Neural cell (in vitro differentiated cells): ENCODE measurements at regions not wholly inside any gene's neighbourhood (a gene's known extent, or its start where the extent isn't known, plus 50 kb on each side); places are given as distances from the start of the nearest gene placed in this dataset.

Experiments
- H2AFZ ChIP-seq: fragments of 200-600, 300-800 bp; sonication (generic), shearing (Covaris generic); 2 replicates; pipeline ENCODE4 v1.6.0; 2014; ENCODE audit warnings: low read depth, mild to moderate bottlenecking, antibody characterized with exemption, low read length, moderate library complexity
- H3F3A ChIP-seq: fragments of 200-600 bp; shearing (Covaris generic); 2 replicates; pipeline ENCODE4 v1.6.1; 2016; ENCODE audit warnings: mild to moderate bottlenecking, moderate library complexity, mixed read lengths, antibody characterized with exemption, low read length; ENCODE audit not compliant: insufficient read depth, poor library complexity, severe bottlenecking
- H3K27ac ChIP-seq: fragments of 200-600, 300-800 bp; sonication (generic), shearing (Covaris generic); 2 replicates; pipeline ENCODE4 v1.5.1; 2014; ENCODE audit warnings: mild to moderate bottlenecking, low read length, moderate library complexity
- H3K27me3 ChIP-seq: fragments of 300-800, 200-600 bp; sonication (generic), shearing (Covaris generic); 2 replicates; pipeline ENCODE4 v1.6.0; 2014; ENCODE audit warnings: mild to moderate bottlenecking, low read depth, low read length, moderate library complexity; ENCODE audit not compliant: insufficient read depth
- H3K36me3 ChIP-seq: fragments of 300-800, 200-600 bp; sonication (generic), shearing (Covaris generic); 2 replicates; pipeline ENCODE4 v1.5.1; 2014; ENCODE audit warnings: mild to moderate bottlenecking, antibody characterized with exemption, low read length, moderate library complexity; ENCODE audit not compliant: insufficient read depth
- H3K4me2 ChIP-seq: fragments of 300-800, 200-600 bp; sonication (generic), shearing (Covaris generic); 2 replicates; pipeline ENCODE4 v1.6.0; 2014; ENCODE audit warnings: mild to moderate bottlenecking, low read length
- H3K4me3 ChIP-seq: fragments of 300-800, 200-600 bp; sonication (generic), shearing (Covaris generic); 2 replicates; pipeline ENCODE4 v1.5.1; 2014; ENCODE audit warnings: mild to moderate bottlenecking, low read length, moderate library complexity
- H3K79me2 ChIP-seq: fragments of 200-600 bp; shearing (Covaris generic); replicated peaks from 2 replicates; pipeline ENCODE4 v1.6.0; 2014; ENCODE audit warnings: mild to moderate bottlenecking, low read length, moderate library complexity; ENCODE audit not compliant: insufficient read depth
- H3K9ac ChIP-seq: fragments of 300-800, 200-600 bp; sonication (generic), shearing (Covaris generic); 2 replicates; pipeline ENCODE4 v1.6.1; 2016; ENCODE audit warnings: mild to moderate bottlenecking, low read length, mixed read lengths
- H3K9me2 ChIP-seq: fragments of 200-600 bp; shearing (Covaris generic); 2 replicates; pipeline ENCODE4 v1.6.1; 2016; ENCODE audit warnings: mild to moderate bottlenecking, low read length, mixed read lengths; ENCODE audit not compliant: insufficient read depth
- H3K9me3 ChIP-seq: fragments of 200-600, 300-800 bp; sonication (generic), shearing (Covaris generic); 2 replicates; pipeline ENCODE4 v1.6.1; 2016; ENCODE audit warnings: mild to moderate bottlenecking, mixed run types, low read length, moderate library complexity, mixed read lengths
- H4K20me1 ChIP-seq: fragments of 200-600 bp; shearing (Covaris generic); 2 replicates; pipeline ENCODE4 v1.6.1; 2016; ENCODE audit warnings: mild to moderate bottlenecking, mixed run types; ENCODE audit not compliant: insufficient read depth
- CTCF ChIP-seq: fragments of 450-650 bp; IDR thresholded peaks from 2 replicates; pipeline ENCODE4 v1.5.1; 2014; ENCODE audit warnings: antibody characterized with exemption, mild to moderate bottlenecking, moderate library complexity; ENCODE audit not compliant: poor library complexity, severe bottlenecking
- EP300 ChIP-seq: fragments of 450-650 bp; conservative IDR thresholded peaks from 2 replicates; pipeline ENCODE4 v1.6.1; 2014; ENCODE audit warnings: antibody characterized with exemption, mild to moderate bottlenecking, moderate library complexity; ENCODE audit not compliant: poor library complexity, severe bottlenecking
- EZH2 ChIP-seq: fragments of 200-600, 300-800 bp; shearing (Covaris generic), sonication (generic); IDR thresholded peaks from 2 replicates; pipeline ENCODE4 v1.6.1; 2014; ENCODE audit warnings: antibody characterized with exemption, low read length, borderline replicate concordance, mild to moderate bottlenecking; ENCODE audit not compliant: insufficient read depth, poor library complexity, severe bottlenecking
- MXI1 ChIP-seq: fragments of 450-650 bp; conservative IDR thresholded peaks from 2 replicates; pipeline ENCODE4 v1.6.1; 2014; ENCODE audit warnings: antibody characterized with exemption, mild to moderate bottlenecking; ENCODE audit not compliant: poor library complexity, severe bottlenecking
- POLR2AphosphoS5 ChIP-seq: IDR thresholded peaks from 2 replicates; pipeline ENCODE4 v1.6.1; 2012
- RAD21 ChIP-seq: fragments of 450-650 bp; conservative IDR thresholded peaks from 2 replicates; pipeline ENCODE4 v1.6.1; 2014; ENCODE audit warnings: antibody characterized with exemption, mild to moderate bottlenecking, moderate library complexity
- SMC3 ChIP-seq: fragments of 450-650 bp; conservative IDR thresholded peaks from 2 replicates; pipeline ENCODE4 v1.6.1; 2014; ENCODE audit warnings: antibody characterized with exemption, mild to moderate bottlenecking, moderate library complexity; ENCODE audit not compliant: poor library complexity
- TAF1 ChIP-seq: IDR thresholded peaks from 2 replicates; pipeline ENCODE4 v1.6.1; 2012; ENCODE audit warnings: low read depth
- TF ChIP-seq, protein P1 (sequence below): IDR thresholded peaks from 2 replicates; pipeline ENCODE4 v1.6.1; 2012; ENCODE audit warnings: borderline replicate concordance

DNA sequence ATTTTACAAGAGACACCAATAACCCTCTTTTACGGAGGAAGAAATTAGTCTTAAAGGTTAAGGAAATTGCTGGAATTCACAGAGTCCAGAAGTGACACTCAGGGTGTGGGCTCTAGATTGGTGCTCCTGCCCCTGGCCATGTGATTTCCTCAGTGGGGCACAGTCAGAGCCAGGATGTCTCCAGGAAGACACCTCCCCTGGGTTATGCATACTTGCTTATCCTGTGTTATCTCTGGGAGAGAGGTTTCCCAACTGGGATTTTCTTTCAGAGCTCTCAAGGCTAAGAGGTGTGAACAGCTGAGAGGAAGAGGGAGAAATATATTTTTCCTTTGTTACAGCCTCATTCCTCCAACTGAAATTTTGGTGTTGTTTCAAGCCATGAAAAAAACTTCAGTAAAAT is 125.6 kb upstream of the CELF4 start:
- Histone ChIP-seq H3K27ac (no peak overlapping the region), H3K4me2 (no peak overlapping the region), H3K9me2 (no peaks in the 10 kb centered on the region), H3K9ac (no peak overlapping the region), H3K27me3 (no peaks in the 10 kb centered on the region), H3K36me3 (no peaks in the 10 kb centered on the region), H2AFZ (no peak overlapping the region), H3K79me2 (no peaks in the 10 kb centered on the region), H4K20me1 (no peaks in the 10 kb centered on the region), H3K4me3 (no peak overlapping the region), H3K9me3 (no peaks in the 10 kb centered on the region), H3F3A (no peaks in the 10 kb centered on the region)
- TF ChIP-seq RAD21 (no peak), POLR2AphosphoS5 (no peak), SMC3 (no peak), TAF1 (no peak), MXI1 (no peak), EP300 (no peak), CTCF (no peak), EZH2 (no peak)
- TF ChIP-seq, protein P1, sequence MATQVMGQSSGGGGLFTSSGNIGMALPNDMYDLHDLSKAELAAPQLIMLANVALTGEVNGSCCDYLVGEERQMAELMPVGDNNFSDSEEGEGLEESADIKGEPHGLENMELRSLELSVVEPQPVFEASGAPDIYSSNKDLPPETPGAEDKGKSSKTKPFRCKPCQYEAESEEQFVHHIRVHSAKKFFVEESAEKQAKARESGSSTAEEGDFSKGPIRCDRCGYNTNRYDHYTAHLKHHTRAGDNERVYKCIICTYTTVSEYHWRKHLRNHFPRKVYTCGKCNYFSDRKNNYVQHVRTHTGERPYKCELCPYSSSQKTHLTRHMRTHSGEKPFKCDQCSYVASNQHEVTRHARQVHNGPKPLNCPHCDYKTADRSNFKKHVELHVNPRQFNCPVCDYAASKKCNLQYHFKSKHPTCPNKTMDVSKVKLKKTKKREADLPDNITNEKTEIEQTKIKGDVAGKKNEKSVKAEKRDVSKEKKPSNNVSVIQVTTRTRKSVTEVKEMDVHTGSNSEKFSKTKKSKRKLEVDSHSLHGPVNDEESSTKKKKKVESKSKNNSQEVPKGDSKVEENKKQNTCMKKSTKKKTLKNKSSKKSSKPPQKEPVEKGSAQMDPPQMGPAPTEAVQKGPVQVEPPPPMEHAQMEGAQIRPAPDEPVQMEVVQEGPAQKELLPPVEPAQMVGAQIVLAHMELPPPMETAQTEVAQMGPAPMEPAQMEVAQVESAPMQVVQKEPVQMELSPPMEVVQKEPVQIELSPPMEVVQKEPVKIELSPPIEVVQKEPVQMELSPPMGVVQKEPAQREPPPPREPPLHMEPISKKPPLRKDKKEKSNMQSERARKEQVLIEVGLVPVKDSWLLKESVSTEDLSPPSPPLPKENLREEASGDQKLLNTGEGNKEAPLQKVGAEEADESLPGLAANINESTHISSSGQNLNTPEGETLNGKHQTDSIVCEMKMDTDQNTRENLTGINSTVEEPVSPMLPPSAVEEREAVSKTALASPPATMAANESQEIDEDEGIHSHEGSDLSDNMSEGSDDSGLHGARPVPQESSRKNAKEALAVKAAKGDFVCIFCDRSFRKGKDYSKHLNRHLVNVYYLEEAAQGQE, result no peak

DNA sequence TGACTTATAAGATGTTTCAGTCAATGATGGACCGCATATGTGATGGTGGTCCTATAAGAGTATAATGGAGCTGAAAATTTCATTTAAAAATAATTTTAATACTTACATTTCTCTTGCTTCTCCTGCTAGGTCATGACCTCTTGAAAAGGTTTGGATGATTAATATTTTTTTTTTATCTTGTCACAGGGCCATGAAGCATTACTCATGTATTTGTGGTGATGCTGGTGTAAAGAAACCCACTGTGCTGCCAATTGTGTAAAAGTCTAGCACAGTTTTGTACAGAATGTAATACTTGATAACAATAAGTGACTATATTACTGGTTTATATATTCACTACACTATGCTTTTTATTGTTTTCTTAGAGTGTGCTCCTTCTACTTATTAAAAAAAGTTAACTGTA is 124.2 kb upstream of the CELF4 start:
- Histone ChIP-seq H3K9ac (no peak overlapping the region), H3K4me2 (no peak overlapping the region), H3K27ac (no peak overlapping the region), H3K36me3 (no peaks in the 10 kb centered on the region), H2AFZ (no peak overlapping the region), H3K9me2 (no peaks in the 10 kb centered on the region), H3K9me3 (no peaks in the 10 kb centered on the region), H3F3A (no peaks in the 10 kb centered on the region), H3K4me3 (no peak overlapping the region), H4K20me1 (no peaks in the 10 kb centered on the region), H3K79me2 (no peaks in the 10 kb centered on the region), H3K27me3 (no peaks in the 10 kb centered on the region)
- TF ChIP-seq TAF1 (no peak), POLR2AphosphoS5 (no peak), MXI1 (no peak), EP300 (no peak), EZH2 (no peak), SMC3 (no peak), CTCF (no peak), RAD21 (no peak)
- TF ChIP-seq, protein P1, result no peak
